ENCODE measurements at regions not wholly inside any gene's neighbourhood (a gene's known extent, or its start where the extent isn't known, plus 50 kb on each side); places are given as distances from the start of the nearest gene placed in this dataset.

GRCh38 chr16:54673313-54673712, 257.4 kb upstream of the IRX5 start:
- no peaks in the 10 kb centered on the region for H3K36me3 Mint-ChIP-seq (ENCODE audit: insufficient read depth, unreplicated experiment)

DNA sequence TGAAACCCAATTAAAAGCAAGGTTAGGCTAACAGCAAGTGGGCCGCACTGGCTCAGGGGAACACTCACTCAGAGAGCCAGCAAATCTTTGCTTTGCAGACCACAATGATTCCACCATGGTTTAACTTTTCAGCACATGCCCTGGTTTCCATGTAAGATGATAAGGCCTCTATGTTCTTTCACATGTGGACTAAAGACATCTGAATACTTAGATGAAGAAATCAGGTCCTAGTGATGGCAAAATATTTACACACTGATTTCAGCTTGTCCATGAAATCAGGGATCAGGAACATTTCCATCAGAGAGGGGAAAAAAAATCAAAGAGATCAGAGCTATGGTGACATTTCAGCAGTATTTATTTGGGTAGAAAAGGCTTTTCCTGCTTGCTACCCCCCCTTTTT, 258.2 kb upstream of the IRX5 start:
- Mint-ChIP-seq H3K27me3 (ENCODE audit: unreplicated experiment) (no peaks in the 10 kb centered on the region), H3K4me1 (ENCODE audit: low read depth, unreplicated experiment) (peaks cover 29% of the 10 kb centered on the region), H3K36me3 (ENCODE audit: insufficient read depth, unreplicated experiment) (no peaks in the 10 kb centered on the region), H3K4me3 (ENCODE audit: low read depth, unreplicated experiment) (no peak overlapping the region), H3K27ac (ENCODE audit: unreplicated experiment) (no peak overlapping the region), H3K9me3 (ENCODE audit: low read depth, unreplicated experiment) (peaks cover 3% of the 10 kb centered on the region)
- no peak for DNase-seq
- no TSS peak for BruUV-seq (replicated peaks)
- intact Hi-C loops (cut with micrococcal nuclease; ENCODE audit: unreplicated experiment), result no loop called here
- CTCF ChIA-PET, result no interaction called here
- TF ChIP-seq, protein P1, sequence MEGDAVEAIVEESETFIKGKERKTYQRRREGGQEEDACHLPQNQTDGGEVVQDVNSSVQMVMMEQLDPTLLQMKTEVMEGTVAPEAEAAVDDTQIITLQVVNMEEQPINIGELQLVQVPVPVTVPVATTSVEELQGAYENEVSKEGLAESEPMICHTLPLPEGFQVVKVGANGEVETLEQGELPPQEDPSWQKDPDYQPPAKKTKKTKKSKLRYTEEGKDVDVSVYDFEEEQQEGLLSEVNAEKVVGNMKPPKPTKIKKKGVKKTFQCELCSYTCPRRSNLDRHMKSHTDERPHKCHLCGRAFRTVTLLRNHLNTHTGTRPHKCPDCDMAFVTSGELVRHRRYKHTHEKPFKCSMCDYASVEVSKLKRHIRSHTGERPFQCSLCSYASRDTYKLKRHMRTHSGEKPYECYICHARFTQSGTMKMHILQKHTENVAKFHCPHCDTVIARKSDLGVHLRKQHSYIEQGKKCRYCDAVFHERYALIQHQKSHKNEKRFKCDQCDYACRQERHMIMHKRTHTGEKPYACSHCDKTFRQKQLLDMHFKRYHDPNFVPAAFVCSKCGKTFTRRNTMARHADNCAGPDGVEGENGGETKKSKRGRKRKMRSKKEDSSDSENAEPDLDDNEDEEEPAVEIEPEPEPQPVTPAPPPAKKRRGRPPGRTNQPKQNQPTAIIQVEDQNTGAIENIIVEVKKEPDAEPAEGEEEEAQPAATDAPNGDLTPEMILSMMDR (IDR thresholded peaks at IDR 0.05; ENCODE audit: unreplicated experiment), result no peak

More at GRCh38 chr16:54673313-54673712, 257.4 kb upstream of the IRX5 start:
- H3K9me3 Mint-ChIP-seq (ENCODE audit: low read depth, unreplicated experiment), result peaks cover 6% of the 10 kb centered on the region
- intact Hi-C loops (cut with micrococcal nuclease; ENCODE audit: unreplicated experiment), result no loop called here
- DNase-seq, result peak; percentile 35
- H3K27ac Mint-ChIP-seq (ENCODE audit: unreplicated experiment), result no peak overlapping the region
- TF ChIP-seq, protein P1 (IDR thresholded peaks at IDR 0.05; ENCODE audit: unreplicated experiment), result no peak
- BruUV-seq (replicated peaks), result no TSS peak
- H3K4me1 Mint-ChIP-seq (ENCODE audit: low read depth, unreplicated experiment), result peaks cover 36% of the 10 kb centered on the region
- H3K4me3 Mint-ChIP-seq (ENCODE audit: low read depth, unreplicated experiment), result no peak overlapping the region
- CTCF ChIA-PET, result no interaction called here
- H3K27me3 Mint-ChIP-seq (ENCODE audit: unreplicated experiment), result no peaks in the 10 kb centered on the region

DNA sequence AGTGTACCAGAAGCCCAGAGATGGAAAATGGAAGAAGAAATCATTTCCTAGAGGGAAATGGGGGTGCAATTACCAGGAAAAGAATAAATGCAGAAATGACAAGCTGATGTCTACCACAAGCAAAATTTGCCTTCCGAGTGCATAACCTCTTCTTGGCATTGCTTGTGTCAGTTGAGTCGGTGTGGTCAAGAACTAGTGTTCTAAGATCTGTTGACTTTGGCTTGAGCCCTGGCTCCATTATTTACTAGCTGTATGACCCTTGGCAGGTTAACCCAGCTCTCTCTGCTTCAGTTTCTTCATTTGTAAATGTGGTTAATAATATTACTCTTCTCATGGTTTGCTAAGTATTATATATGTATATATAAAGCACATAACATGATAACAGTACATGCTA, 273.0 kb upstream of the IRX5 start:
- Mint-ChIP-seq H3K27ac (ENCODE audit: unreplicated experiment) (peak overlapping the region; percentile 0), H3K27me3 (ENCODE audit: unreplicated experiment) (peaks cover 5% of the 10 kb centered on the region), H3K9me3 (ENCODE audit: low read depth, unreplicated experiment) (peaks cover 7% of the 10 kb centered on the region), H3K36me3 (ENCODE audit: insufficient read depth, unreplicated experiment) (no peaks in the 10 kb centered on the region), H3K4me3 (ENCODE audit: low read depth, unreplicated experiment) (no peak overlapping the region), H3K4me1 (ENCODE audit: low read depth, unreplicated experiment) (peaks cover 11% of the 10 kb centered on the region)
- no TSS peak for BruUV-seq (replicated peaks)
- CTCF ChIA-PET, result no interaction called here
- intact Hi-C loops (cut with micrococcal nuclease; ENCODE audit: unreplicated experiment), result no loop called here
- TF ChIP-seq, protein P1 (IDR thresholded peaks at IDR 0.05; ENCODE audit: unreplicated experiment), result no peak
- DNase-seq, result no peak

DNA sequence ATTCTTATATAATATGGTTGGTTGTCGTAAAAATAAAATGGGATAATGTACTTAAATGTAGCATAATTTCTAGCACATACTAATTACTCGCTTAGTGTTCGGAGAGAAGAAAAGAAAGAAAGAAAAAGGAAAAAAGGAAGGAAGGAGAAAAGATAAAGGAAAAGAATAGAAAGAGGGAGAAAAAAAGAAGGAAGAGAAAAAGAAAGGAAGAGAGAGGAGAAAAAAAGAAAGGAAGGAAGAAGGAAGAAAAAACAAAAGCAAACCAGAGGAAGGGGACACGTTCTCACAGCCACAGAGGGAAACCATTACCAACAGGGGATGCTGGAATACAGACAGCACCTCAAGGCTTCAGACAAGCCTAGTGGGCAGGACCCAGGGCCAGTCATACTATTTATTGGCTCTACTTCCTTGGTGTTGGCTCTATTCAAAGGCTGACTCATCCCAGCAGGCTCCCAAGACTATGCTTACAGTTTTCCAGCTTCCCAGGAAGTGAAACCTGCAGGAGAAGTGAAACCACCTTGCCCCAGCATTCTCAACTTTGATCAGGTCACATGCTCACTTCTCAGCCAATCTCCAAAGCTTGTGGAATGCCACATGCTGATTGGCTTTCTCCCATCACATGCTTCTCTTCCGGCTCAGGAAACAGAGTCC, 273.5 kb upstream of the IRX5 start:
- CTCF ChIA-PET, result no interaction called here
- TF ChIP-seq, protein P1 (IDR thresholded peaks at IDR 0.05; ENCODE audit: unreplicated experiment), result no peak

More for the DNA sequence above, 273.5 kb upstream of the IRX5 start:
- intact Hi-C loops (cut with micrococcal nuclease; ENCODE audit: unreplicated experiment), result no loop called here
- Mint-ChIP-seq H3K9me3 (ENCODE audit: low read depth, unreplicated experiment) (peaks cover 7% of the 10 kb centered on the region), H3K4me1 (ENCODE audit: low read depth, unreplicated experiment) (peaks cover 11% of the 10 kb centered on the region), H3K27me3 (ENCODE audit: unreplicated experiment) (no peaks in the 10 kb centered on the region), H3K4me3 (ENCODE audit: low read depth, unreplicated experiment) (no peak overlapping the region), H3K36me3 (ENCODE audit: insufficient read depth, unreplicated experiment) (no peaks in the 10 kb centered on the region), H3K27ac (ENCODE audit: unreplicated experiment) (peak overlapping the region; percentile 0)
- peak; percentile 59 for DNase-seq
- BruUV-seq (replicated peaks), result no TSS peak
